Gastroesophageal sphincter (tissue), 3 donors: ENCODE measurements at regions not wholly inside any gene's neighbourhood (a gene's known extent, or its start where the extent isn't known, plus 50 kb on each side); places are given as distances from the start of the nearest gene placed in this dataset.

Experiments used
- CTCF ChIP-seq, 4 experiments: fragments of 200-600 bp in 2 of 4; fragments of 450-650 bp in 2 of 4; sonication (generic) in 1 of 4; IDR thresholded peaks; one replicate each; pipeline ENCODE4 v1.5.1; 2017 to 2019; ENCODE audit warnings: antibody characterized with exemption in 4 of 4, mild to moderate bottlenecking in 2 of 4, moderate library complexity in 2 of 4
- POLR2A ChIP-seq, 2 donors: fragments of 450-650 bp; IDR thresholded peaks; one replicate each; pipeline ENCODE4 v1.6.1; 2017; ENCODE audit warnings: antibody characterized with exemption in 2 of 2, mild to moderate bottlenecking in 2 of 2, moderate library complexity in 1 of 2

DNA sequence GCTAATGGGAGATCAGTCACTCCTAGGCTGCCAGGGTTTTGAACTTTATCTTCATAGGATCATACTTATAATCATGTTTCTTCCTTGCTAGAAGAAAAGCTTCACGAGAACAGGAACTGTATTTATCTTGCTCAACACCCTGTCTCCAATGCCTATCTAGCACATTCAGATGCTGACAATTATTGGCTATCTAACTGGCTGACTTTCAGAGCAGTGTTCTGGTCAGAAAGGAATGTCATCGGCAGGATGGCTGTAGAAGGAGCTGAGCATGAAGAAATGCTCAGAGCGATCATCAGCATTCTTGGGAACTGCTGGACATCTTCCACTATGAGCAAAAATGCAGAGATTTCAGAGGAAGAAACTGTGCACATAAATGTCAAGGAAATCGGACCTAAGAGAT, 628.0 kb upstream of the NRSN1 start:
- TF ChIP-seq CTCF (IDR thresholded peaks at IDR 0.05) (no peak), POLR2A (IDR thresholded peaks at IDR 0.05) (no peak)
